ENCODE measurements at regions not wholly inside any gene's neighbourhood (a gene's known extent, or its start where the extent isn't known, plus 50 kb on each side); places are given as distances from the start of the nearest gene placed in this dataset.

GRCh38 chr1:70807088-70807664, 240.4 kb downstream of the PTGER3 start:
- intact Hi-C loops (cut with micrococcal nuclease; ENCODE audit: unreplicated experiment): no loop called here
- WGBS (ENCODE audit: low lambda C conversion rate): 0% methylated on average over 1 of the region's 3 CpGs

More at GRCh38 chr1:70807088-70807664, 240.4 kb downstream of the PTGER3 start:
- H3K4me1 ChIP-seq (ENCODE audit: insufficient read depth, low read length): no peaks in the 10 kb centered on the region
- no peaks in the 10 kb centered on the region for H3K27me3 ChIP-seq (ENCODE audit: control insufficient read depth in 1 of 2, insufficient read depth in 2 of 2, low read length in 2 of 2)
- no peaks in the 10 kb centered on the region for H4K20me1 ChIP-seq (ENCODE audit: insufficient read depth, low read length)
- H2AFZ ChIP-seq (ENCODE audit: low read length): no peak overlapping the region
- ATAC-seq (no peak), DNase-seq (ENCODE audit: low spot score) (no peak), FAIRE-seq (no peak)
- no peak overlapping the region for H3K4me2 ChIP-seq (ENCODE audit: low read depth, low read length)
- in situ Hi-C loops (cut with HindIII; ENCODE audit: extremely low pct_ligation_motif_present, low pct_unique_long_range_greater_than_20kb): no loop called here
- ChIA-PET POLR2A (no interaction called here), CTCF (ENCODE audit: low intra/inter-chr PET ratio, low total read pairs) (no interaction called here)
- no TSS peak for BruUV-seq (replicated peaks)
- no peak overlapping the region for H3K4me3 ChIP-seq (replicated peaks in 1 of 3; ENCODE audit: insufficient read depth in 1 of 3, low read depth in 2 of 3, low read length in 3 of 3)
- no peaks in the 10 kb centered on the region for H3K79me2 ChIP-seq (ENCODE audit: insufficient read depth, low read length)
- H3K36me3 ChIP-seq (replicated peaks in 1 of 2; ENCODE audit: control insufficient read depth in 1 of 2, insufficient read depth in 2 of 2, low read length in 2 of 2): no peaks in the 10 kb centered on the region
- H3K27ac ChIP-seq (ENCODE audit: extremely low read length, insufficient read depth, low read length): no peak overlapping the region
- TF ChIP-seq GLMP (CRISPR knock-in tag; IDR thresholded peaks at IDR 0.05; ENCODE audit: borderline replicate concordance) (no peak), SMAD1 (CRISPR knock-in tag; IDR thresholded peaks at IDR 0.05; ENCODE audit: borderline replicate concordance, low read depth) (no peak), ZSCAN20 (CRISPR knock-in tag; IDR thresholded peaks at IDR 0.05; ENCODE audit: borderline replicate concordance) (no peak), GTF2F1 (IDR thresholded peaks at IDR 0.05; ENCODE audit: low read length) (no peak), KAT7 (CRISPR knock-in tag; IDR thresholded peaks at IDR 0.05; ENCODE audit: borderline replicate concordance) (no peak), ARHGAP35 (CRISPR knock-in tag; IDR thresholded peaks at IDR 0.05; ENCODE audit: borderline replicate concordance) (no peak), ZNF264 (CRISPR knock-in tag; IDR thresholded peaks at IDR 0.05) (no peak), ZNF569 (CRISPR knock-in tag; IDR thresholded peaks at IDR 0.05; ENCODE audit: borderline replicate concordance) (no peak), ZFP82 (CRISPR knock-in tag; IDR thresholded peaks at IDR 0.05; ENCODE audit: borderline replicate concordance) (no peak), DDIT3 (CRISPR knock-in tag; IDR thresholded peaks at IDR 0.05) (no peak), REXO4 (CRISPR knock-in tag; IDR thresholded peaks at IDR 0.05; ENCODE audit: borderline replicate concordance) (no peak), GATA4 (IDR thresholded peaks at IDR 0.05; ENCODE audit: borderline replicate concordance, low read depth) (no peak)
- H3K9ac ChIP-seq (ENCODE audit: insufficient read depth, low read depth, low read length): no peak overlapping the region
- H3K9me3 ChIP-seq (ENCODE audit: low read length): peaks cover under 1% of the 10 kb centered on the region; the same call in 1 of the 2 replicates
